ENCODE measurements at regions not wholly inside any gene's neighbourhood (a gene's known extent, or its start where the extent isn't known, plus 50 kb on each side); places are given as distances from the start of the nearest gene placed in this dataset.

DNA sequence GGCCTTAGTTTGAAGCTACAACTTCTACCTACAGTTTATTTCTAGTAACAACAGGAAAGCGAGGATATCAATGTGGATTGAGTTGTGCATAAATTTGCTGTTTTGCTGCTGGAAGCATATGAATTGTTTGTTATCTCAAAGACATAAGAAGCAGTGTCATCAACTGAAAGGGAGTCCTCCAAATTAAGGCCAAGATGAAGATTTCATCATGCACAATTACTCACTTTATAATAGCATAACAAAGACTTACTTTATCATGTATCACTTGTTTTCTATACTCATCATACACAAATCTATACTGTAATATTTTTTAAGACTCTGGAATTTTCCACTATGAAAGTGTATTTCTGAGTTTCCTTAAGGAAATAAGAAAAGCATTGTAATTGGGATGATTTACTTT lies 136.1 kb upstream of the FANCL start:
- TF ChIP-seq EP300 (conservative IDR thresholded peaks at IDR 0.05; ENCODE audit: poor library complexity, severe bottlenecking) (no peak), POLR2AphosphoS5 (IDR thresholded peaks at IDR 0.05) (no peak)
- Histone ChIP-seq H3K27me3 (ENCODE audit: insufficient read depth, low read depth, low read length) (no peaks in the 10 kb centered on the region), H3K9me2 (ENCODE audit: insufficient read depth, low read length) (no peaks in the 10 kb centered on the region), H3K9me3 (ENCODE audit: low read length) (no peaks in the 10 kb centered on the region), H3F3A (ENCODE audit: insufficient read depth, low read length, poor library complexity, severe bottlenecking) (no peaks in the 10 kb centered on the region), H3K4me3 (ENCODE audit: low read length) (no peak overlapping the region), H3K79me2 (replicated peaks; ENCODE audit: insufficient read depth, low read length) (no peaks in the 10 kb centered on the region), H3K36me3 (ENCODE audit: insufficient read depth, low read length) (no peaks in the 10 kb centered on the region), H4K20me1 (ENCODE audit: insufficient read depth) (no peaks in the 10 kb centered on the region), H3K9ac (ENCODE audit: low read length) (no peak overlapping the region), H2AFZ (ENCODE audit: low read depth, low read length) (no peak overlapping the region), H3K27ac (ENCODE audit: low read length) (no peak overlapping the region), H3K4me2 (ENCODE audit: low read length) (no peak overlapping the region)

DNA sequence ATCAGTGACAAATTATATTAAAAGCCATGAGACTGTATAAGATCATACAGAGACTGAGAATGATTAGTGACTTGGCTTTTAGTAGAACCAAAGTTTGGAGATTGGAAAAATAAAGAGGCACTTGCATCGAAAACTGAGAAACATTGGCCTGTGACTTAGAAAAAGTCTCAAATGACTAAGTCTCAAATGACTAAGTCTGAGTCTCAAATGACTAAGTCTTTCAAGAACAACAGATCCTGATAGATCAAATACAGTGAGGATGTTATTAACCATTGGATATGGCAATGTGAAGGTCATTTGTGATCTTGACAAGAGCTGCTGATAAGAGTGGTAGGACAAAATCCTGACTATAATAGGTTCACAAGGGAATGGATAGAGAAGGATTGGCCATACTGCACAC lies 135.5 kb upstream of the FANCL start:
- TF ChIP-seq TAF1 (IDR thresholded peaks at IDR 0.05; ENCODE audit: low read depth) (no peak), MXI1 (conservative IDR thresholded peaks at IDR 0.05; ENCODE audit: poor library complexity, severe bottlenecking) (no peak), SMC3 (conservative IDR thresholded peaks at IDR 0.05; ENCODE audit: poor library complexity) (no peak)
- no peaks in the 10 kb centered on the region for H3K9me3 ChIP-seq (ENCODE audit: low read length)
- no peaks in the 10 kb centered on the region for H3F3A ChIP-seq (ENCODE audit: insufficient read depth, low read length, poor library complexity, severe bottlenecking)
- no peaks in the 10 kb centered on the region for H3K79me2 ChIP-seq (replicated peaks; ENCODE audit: insufficient read depth, low read length)
- no peaks in the 10 kb centered on the region for H3K36me3 ChIP-seq (ENCODE audit: insufficient read depth, low read length)
- H4K20me1 ChIP-seq (ENCODE audit: insufficient read depth), result no peaks in the 10 kb centered on the region
- H3K27ac ChIP-seq (ENCODE audit: low read length), result no peak overlapping the region
- H3K9me2 ChIP-seq (ENCODE audit: insufficient read depth, low read length), result no peaks in the 10 kb centered on the region
- H3K4me2 ChIP-seq (ENCODE audit: low read length), result no peak overlapping the region
- H3K4me3 ChIP-seq (ENCODE audit: low read length), result no peak overlapping the region
- no peak overlapping the region for H3K9ac ChIP-seq (ENCODE audit: low read length)
- no peak overlapping the region for H2AFZ ChIP-seq (ENCODE audit: low read depth, low read length)
- no peaks in the 10 kb centered on the region for H3K27me3 ChIP-seq (ENCODE audit: insufficient read depth, low read depth, low read length)

DNA sequence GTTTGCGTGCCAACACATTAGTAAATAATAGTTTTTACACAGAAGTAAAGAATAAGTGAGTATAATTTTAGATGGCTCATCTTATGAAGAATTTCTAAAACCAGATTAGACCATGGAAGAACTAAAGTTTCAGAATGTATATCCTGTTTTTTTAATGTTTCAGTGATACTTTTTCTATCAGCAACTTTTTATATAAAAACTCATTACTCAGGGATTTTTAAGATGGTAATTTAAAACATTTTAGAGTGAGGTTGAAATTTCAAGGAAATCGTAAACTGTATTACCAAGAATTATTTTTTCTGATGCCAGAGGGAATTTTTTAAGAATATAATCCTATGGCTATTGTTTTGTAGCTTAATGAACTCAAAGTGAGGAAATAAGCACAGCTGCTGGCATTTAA lies 128.5 kb upstream of the FANCL start:
- Histone ChIP-seq H3F3A (ENCODE audit: insufficient read depth, low read length, poor library complexity, severe bottlenecking) (no peaks in the 10 kb centered on the region), H3K9me3 (ENCODE audit: low read length) (no peaks in the 10 kb centered on the region), H3K4me3 (ENCODE audit: low read length) (no peak overlapping the region), H2AFZ (ENCODE audit: low read depth, low read length) (no peak overlapping the region), H3K27ac (ENCODE audit: low read length) (no peak overlapping the region), H3K36me3 (ENCODE audit: insufficient read depth, low read length) (no peaks in the 10 kb centered on the region), H3K27me3 (ENCODE audit: insufficient read depth, low read depth, low read length) (no peaks in the 10 kb centered on the region), H3K79me2 (replicated peaks; ENCODE audit: insufficient read depth, low read length) (no peaks in the 10 kb centered on the region), H4K20me1 (ENCODE audit: insufficient read depth) (no peaks in the 10 kb centered on the region), H3K4me2 (ENCODE audit: low read length) (no peak overlapping the region), H3K9me2 (ENCODE audit: insufficient read depth, low read length) (no peaks in the 10 kb centered on the region), H3K9ac (ENCODE audit: low read length) (no peak overlapping the region)
- TF ChIP-seq MXI1 (conservative IDR thresholded peaks at IDR 0.05; ENCODE audit: poor library complexity, severe bottlenecking) (no peak), EP300 (conservative IDR thresholded peaks at IDR 0.05; ENCODE audit: poor library complexity, severe bottlenecking) (no peak)

DNA sequence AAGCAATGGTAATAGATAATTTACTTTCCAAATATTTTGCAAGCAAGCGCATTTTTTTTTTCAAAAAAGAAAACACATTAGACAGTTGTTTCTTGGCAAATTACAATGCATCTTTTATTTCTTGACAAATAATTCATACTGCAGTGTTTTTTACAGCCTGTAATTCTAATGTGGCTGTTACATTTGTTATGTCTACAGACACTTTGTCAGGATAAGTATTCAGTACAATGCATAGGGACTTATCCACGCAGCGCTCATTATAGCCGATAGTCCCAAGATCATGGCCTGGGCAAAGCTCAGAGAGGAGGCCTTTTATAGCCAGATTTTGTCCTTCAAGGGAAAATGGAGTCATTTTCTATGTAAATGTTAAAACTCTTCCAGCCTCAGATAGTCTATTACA lies 123.0 kb upstream of the FANCL start:
- no peaks in the 10 kb centered on the region for H4K20me1 ChIP-seq (ENCODE audit: insufficient read depth)
- no peaks in the 10 kb centered on the region for H3K79me2 ChIP-seq (replicated peaks; ENCODE audit: insufficient read depth, low read length)
- H3K4me3 ChIP-seq (ENCODE audit: low read length), result no peak overlapping the region
- TF ChIP-seq, protein P1, sequence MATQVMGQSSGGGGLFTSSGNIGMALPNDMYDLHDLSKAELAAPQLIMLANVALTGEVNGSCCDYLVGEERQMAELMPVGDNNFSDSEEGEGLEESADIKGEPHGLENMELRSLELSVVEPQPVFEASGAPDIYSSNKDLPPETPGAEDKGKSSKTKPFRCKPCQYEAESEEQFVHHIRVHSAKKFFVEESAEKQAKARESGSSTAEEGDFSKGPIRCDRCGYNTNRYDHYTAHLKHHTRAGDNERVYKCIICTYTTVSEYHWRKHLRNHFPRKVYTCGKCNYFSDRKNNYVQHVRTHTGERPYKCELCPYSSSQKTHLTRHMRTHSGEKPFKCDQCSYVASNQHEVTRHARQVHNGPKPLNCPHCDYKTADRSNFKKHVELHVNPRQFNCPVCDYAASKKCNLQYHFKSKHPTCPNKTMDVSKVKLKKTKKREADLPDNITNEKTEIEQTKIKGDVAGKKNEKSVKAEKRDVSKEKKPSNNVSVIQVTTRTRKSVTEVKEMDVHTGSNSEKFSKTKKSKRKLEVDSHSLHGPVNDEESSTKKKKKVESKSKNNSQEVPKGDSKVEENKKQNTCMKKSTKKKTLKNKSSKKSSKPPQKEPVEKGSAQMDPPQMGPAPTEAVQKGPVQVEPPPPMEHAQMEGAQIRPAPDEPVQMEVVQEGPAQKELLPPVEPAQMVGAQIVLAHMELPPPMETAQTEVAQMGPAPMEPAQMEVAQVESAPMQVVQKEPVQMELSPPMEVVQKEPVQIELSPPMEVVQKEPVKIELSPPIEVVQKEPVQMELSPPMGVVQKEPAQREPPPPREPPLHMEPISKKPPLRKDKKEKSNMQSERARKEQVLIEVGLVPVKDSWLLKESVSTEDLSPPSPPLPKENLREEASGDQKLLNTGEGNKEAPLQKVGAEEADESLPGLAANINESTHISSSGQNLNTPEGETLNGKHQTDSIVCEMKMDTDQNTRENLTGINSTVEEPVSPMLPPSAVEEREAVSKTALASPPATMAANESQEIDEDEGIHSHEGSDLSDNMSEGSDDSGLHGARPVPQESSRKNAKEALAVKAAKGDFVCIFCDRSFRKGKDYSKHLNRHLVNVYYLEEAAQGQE (IDR thresholded peaks at IDR 0.05; ENCODE audit: borderline replicate concordance), result no peak
- TF ChIP-seq POLR2AphosphoS5 (IDR thresholded peaks at IDR 0.05), result peak; percentile 57
- TF ChIP-seq EP300 (conservative IDR thresholded peaks at IDR 0.05; ENCODE audit: poor library complexity, severe bottlenecking), result peak; percentile 73
- no peaks in the 10 kb centered on the region for H3K9me2 ChIP-seq (ENCODE audit: insufficient read depth, low read length)
- H3K27me3 ChIP-seq (ENCODE audit: insufficient read depth, low read depth, low read length), result no peaks in the 10 kb centered on the region
- H2AFZ ChIP-seq (ENCODE audit: low read depth, low read length), result no peak overlapping the region
- H3K27ac ChIP-seq (ENCODE audit: low read length), result peak overlapping the region; percentile 15
- no peak overlapping the region for H3K9ac ChIP-seq (ENCODE audit: low read length)
- H3K9me3 ChIP-seq (ENCODE audit: low read length), result no peaks in the 10 kb centered on the region
- no peaks in the 10 kb centered on the region for H3K36me3 ChIP-seq (ENCODE audit: insufficient read depth, low read length)
- no peaks in the 10 kb centered on the region for H3F3A ChIP-seq (ENCODE audit: insufficient read depth, low read length, poor library complexity, severe bottlenecking)
- no peak overlapping the region for H3K4me2 ChIP-seq (ENCODE audit: low read length)
